ENCODE measurements at regions not wholly inside any gene's neighbourhood (a gene's known extent, or its start where the extent isn't known, plus 50 kb on each side); places are given as distances from the start of the nearest gene placed in this dataset.

DNA sequence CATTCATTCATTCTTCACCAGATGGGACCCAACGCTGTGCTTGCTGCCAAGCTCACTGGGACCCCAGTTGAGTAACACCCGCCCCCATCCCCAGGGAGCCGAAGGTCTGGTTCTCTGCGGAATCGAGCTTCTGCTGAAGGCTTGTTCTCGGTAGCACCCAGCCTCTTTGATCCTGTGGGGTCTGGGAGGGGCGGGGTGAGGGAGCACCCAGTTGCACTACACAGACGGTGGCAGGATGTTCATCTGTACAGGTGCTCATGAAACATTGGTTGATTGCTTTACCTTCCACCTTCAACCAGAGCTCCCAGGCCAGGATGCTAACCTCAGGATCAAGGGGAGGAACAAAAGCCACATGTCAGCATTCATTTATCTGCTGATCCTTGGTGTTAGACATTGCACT is 77.7 kb upstream of the RGMA start:
- TF ChIP-seq EZH2 (IDR thresholded peaks at IDR 0.05) (no peak), ELF1 (IDR thresholded peaks at IDR 0.05; ENCODE audit: borderline replicate concordance, low read depth) (no peak), POLR2A (IDR thresholded peaks at IDR 0.05; ENCODE audit: borderline replicate concordance, extremely low read depth, insufficient read depth, insufficient read length) (no peak), POLR2AphosphoS5 (IDR thresholded peaks at IDR 0.05; ENCODE audit: low read depth, low read length) (no peak), FOSL1 (IDR thresholded peaks at IDR 0.05; ENCODE audit: low read depth) (no peak), RAD21 (IDR thresholded peaks at IDR 0.05; ENCODE audit: low read depth) (no peak), ZFX (IDR thresholded peaks at IDR 0.05) (no peak)
- TF ChIP-seq, protein P1, sequence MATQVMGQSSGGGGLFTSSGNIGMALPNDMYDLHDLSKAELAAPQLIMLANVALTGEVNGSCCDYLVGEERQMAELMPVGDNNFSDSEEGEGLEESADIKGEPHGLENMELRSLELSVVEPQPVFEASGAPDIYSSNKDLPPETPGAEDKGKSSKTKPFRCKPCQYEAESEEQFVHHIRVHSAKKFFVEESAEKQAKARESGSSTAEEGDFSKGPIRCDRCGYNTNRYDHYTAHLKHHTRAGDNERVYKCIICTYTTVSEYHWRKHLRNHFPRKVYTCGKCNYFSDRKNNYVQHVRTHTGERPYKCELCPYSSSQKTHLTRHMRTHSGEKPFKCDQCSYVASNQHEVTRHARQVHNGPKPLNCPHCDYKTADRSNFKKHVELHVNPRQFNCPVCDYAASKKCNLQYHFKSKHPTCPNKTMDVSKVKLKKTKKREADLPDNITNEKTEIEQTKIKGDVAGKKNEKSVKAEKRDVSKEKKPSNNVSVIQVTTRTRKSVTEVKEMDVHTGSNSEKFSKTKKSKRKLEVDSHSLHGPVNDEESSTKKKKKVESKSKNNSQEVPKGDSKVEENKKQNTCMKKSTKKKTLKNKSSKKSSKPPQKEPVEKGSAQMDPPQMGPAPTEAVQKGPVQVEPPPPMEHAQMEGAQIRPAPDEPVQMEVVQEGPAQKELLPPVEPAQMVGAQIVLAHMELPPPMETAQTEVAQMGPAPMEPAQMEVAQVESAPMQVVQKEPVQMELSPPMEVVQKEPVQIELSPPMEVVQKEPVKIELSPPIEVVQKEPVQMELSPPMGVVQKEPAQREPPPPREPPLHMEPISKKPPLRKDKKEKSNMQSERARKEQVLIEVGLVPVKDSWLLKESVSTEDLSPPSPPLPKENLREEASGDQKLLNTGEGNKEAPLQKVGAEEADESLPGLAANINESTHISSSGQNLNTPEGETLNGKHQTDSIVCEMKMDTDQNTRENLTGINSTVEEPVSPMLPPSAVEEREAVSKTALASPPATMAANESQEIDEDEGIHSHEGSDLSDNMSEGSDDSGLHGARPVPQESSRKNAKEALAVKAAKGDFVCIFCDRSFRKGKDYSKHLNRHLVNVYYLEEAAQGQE (IDR thresholded peaks at IDR 0.05; ENCODE audit: low read depth): no peak
- TF ChIP-seq, protein P2, sequence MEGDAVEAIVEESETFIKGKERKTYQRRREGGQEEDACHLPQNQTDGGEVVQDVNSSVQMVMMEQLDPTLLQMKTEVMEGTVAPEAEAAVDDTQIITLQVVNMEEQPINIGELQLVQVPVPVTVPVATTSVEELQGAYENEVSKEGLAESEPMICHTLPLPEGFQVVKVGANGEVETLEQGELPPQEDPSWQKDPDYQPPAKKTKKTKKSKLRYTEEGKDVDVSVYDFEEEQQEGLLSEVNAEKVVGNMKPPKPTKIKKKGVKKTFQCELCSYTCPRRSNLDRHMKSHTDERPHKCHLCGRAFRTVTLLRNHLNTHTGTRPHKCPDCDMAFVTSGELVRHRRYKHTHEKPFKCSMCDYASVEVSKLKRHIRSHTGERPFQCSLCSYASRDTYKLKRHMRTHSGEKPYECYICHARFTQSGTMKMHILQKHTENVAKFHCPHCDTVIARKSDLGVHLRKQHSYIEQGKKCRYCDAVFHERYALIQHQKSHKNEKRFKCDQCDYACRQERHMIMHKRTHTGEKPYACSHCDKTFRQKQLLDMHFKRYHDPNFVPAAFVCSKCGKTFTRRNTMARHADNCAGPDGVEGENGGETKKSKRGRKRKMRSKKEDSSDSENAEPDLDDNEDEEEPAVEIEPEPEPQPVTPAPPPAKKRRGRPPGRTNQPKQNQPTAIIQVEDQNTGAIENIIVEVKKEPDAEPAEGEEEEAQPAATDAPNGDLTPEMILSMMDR (IDR thresholded peaks at IDR 0.05 in 2 of 3, conservative IDR thresholded peaks at IDR 0.05 in 1 of 3; ENCODE audit: borderline replicate concordance in 1 of 3, insufficient read depth in 1 of 3, low read depth in 2 of 3, low read length in 2 of 3): no peak
- TF ChIP-seq, protein P3, sequence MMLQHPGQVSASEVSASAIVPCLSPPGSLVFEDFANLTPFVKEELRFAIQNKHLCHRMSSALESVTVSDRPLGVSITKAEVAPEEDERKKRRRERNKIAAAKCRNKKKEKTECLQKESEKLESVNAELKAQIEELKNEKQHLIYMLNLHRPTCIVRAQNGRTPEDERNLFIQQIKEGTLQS (IDR thresholded peaks at IDR 0.05): no peak
- TF ChIP-seq, protein P4, sequence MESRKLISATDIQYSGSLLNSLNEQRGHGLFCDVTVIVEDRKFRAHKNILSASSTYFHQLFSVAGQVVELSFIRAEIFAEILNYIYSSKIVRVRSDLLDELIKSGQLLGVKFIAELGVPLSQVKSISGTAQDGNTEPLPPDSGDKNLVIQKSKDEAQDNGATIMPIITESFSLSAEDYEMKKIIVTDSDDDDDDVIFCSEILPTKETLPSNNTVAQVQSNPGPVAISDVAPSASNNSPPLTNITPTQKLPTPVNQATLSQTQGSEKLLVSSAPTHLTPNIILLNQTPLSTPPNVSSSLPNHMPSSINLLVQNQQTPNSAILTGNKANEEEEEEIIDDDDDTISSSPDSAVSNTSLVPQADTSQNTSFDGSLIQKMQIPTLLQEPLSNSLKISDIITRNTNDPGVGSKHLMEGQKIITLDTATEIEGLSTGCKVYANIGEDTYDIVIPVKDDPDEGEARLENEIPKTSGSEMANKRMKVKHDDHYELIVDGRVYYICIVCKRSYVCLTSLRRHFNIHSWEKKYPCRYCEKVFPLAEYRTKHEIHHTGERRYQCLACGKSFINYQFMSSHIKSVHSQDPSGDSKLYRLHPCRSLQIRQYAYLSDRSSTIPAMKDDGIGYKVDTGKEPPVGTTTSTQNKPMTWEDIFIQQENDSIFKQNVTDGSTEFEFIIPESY (IDR thresholded peaks at IDR 0.05; ENCODE audit: extremely low read depth, insufficient replicate concordance, low read length): no peak
